WTC11 (cell line): ENCODE measurements at regions not wholly inside any gene's neighbourhood (a gene's known extent, or its start where the extent isn't known, plus 50 kb on each side); places are given as distances from the start of the nearest gene placed in this dataset.

Experiments
- JAZF1 ChIP-seq: fragments of 250-450 bp; sonication (Bioruptor Pico); IDR thresholded peaks from 2 replicates; pipeline ENCODE4 v1.9.0; 2021; ENCODE audit warnings: moderate library complexity, mild to moderate bottlenecking, inconsistent platforms
- PRRX2 ChIP-seq: fragments of 250-450 bp; sonication (Bioruptor Pico); IDR thresholded peaks from 2 replicates; pipeline ENCODE4 v1.8.0; 2021; ENCODE audit warnings: mild to moderate bottlenecking

- no peak for TF ChIP-seq JAZF1 (CRISPR knock-in tag)
- no peak for TF ChIP-seq PRRX2
These were observed 292.3 kb upstream of the CHAC2 start for GRCh38 chr2:53475321-53475720.
